GM12864 (cell line): ENCODE measurements at regions not wholly inside any gene's neighbourhood (a gene's known extent, or its start where the extent isn't known, plus 50 kb on each side); places are given as distances from the start of the nearest gene placed in this dataset.

Source experiments
- DNase-seq: peaks from one replicate; pipeline ENCODE4 v3.0.0-alpha.2; 2011; ENCODE audit warnings: low read depth
- H3K4me3 ChIP-seq: 2 replicates; pipeline ENCODE4 v1.5.1; 2011; ENCODE audit warnings: mild to moderate bottlenecking, low read depth, low read length, control low read depth
- TF ChIP-seq, protein P1 (sequence below): IDR thresholded peaks from 2 replicates; pipeline ENCODE4 v1.5.1; 2011; ENCODE audit warnings: low read depth, mild to moderate bottlenecking, moderate library complexity, low read length, control low read depth, inconsistent platforms; ENCODE audit errors: missing control alignments

DNA sequence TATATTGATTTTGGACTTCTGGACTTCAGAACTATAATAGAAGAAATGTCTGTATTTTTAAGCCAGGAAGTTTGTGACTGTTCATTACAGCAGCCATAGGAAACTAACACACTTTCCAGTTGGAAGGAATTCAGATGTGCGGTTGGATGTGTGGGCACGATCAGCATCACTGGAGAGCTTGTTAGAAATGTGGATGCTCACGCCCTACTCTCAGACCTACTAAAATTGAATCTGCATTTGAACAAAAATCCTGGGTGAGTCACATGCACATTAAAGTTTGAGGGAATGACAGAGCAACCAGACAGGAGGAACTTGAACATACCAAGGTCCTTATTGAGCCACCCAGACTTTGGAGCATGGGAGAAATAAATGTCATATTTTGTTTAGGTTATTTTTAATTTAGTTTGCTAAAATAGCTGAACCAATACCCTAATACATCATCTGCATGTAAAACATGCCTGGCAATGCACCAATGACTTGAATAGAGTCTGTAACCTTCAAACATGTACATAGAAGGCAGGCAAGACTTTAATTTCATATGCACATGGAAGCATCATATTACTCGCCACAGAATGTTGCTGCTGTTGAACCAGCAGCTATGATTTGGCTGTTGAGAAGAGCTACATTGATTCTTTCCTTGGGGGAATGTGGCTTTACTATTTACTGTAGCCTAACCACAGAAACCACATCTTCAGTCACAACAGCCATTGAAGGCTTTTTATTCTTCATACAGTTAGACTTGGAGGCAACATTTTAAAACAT is 346.2 kb downstream of the BARHL2 start:
- TF ChIP-seq, protein P1, sequence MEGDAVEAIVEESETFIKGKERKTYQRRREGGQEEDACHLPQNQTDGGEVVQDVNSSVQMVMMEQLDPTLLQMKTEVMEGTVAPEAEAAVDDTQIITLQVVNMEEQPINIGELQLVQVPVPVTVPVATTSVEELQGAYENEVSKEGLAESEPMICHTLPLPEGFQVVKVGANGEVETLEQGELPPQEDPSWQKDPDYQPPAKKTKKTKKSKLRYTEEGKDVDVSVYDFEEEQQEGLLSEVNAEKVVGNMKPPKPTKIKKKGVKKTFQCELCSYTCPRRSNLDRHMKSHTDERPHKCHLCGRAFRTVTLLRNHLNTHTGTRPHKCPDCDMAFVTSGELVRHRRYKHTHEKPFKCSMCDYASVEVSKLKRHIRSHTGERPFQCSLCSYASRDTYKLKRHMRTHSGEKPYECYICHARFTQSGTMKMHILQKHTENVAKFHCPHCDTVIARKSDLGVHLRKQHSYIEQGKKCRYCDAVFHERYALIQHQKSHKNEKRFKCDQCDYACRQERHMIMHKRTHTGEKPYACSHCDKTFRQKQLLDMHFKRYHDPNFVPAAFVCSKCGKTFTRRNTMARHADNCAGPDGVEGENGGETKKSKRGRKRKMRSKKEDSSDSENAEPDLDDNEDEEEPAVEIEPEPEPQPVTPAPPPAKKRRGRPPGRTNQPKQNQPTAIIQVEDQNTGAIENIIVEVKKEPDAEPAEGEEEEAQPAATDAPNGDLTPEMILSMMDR = no peak
- no peak overlapping the region for H3K4me3 ChIP-seq
- DNase-seq = no peak

DNA sequence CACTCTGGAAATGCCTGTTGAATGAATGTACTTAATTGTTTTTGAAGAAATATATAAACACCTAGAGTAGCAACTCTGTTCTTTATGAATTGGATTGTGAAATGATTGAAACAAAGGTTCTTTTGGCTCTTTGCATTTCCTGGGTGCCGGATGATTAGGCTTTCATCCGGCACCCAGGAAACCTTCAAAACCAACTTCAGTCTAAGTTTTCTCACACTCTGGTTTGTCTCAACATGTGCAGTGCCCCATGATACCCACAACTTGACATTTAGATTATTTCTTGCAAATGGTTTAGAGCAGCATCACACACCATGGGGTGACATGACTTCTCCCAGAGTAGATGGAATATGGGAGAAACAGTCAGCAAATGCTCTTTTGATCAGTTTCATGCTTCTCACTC is 354.9 kb downstream of the BARHL2 start:
- TF ChIP-seq, protein P1 = no peak
- DNase-seq = no peak

GRCh38 chr1:90361026-90361425 is 356.1 kb downstream of the BARHL2 start:
- no peak overlapping the region for H3K4me3 ChIP-seq
- TF ChIP-seq, protein P1 = no peak
- DNase-seq = no peak

More for the DNA sequence above, 354.9 kb downstream of the BARHL2 start:
- no peak overlapping the region for H3K4me3 ChIP-seq

GRCh38 chr1:90359994-90360393 is 357.1 kb downstream of the BARHL2 start:
- H3K4me3 ChIP-seq = no peak overlapping the region
- TF ChIP-seq, protein P1 = no peak
- no peak for DNase-seq

GRCh38 chr1:90358448-90358847 is 358.7 kb downstream of the BARHL2 start:
- no peak overlapping the region for H3K4me3 ChIP-seq
- TF ChIP-seq, protein P1 = no peak
- DNase-seq = no peak

- no peak for DNase-seq
- H3K4me3 ChIP-seq = no peak overlapping the region
- TF ChIP-seq, protein P1 = no peak
These were observed 359.1 kb downstream of the BARHL2 start for GRCh38 chr1:90357995-90358394.

- TF ChIP-seq, protein P1 = no peak
- H3K4me3 ChIP-seq = no peak overlapping the region
- no peak for DNase-seq
These were observed 360.1 kb downstream of the BARHL2 start for GRCh38 chr1:90356991-90357390.
